T-helper 2 cell treated with Interferon-gamma antibody and Interleukin-4, amounts not matched to agents 5 μg/mL and 100 μg/mL, for 36 hours (primary cell): ENCODE measurements at regions not wholly inside any gene's neighbourhood (a gene's known extent, or its start where the extent isn't known, plus 50 kb on each side); places are given as distances from the start of the nearest gene placed in this dataset.
"Not testable (repeated sequence)": the region's sequence is repeated elsewhere in the genome, so short reads cannot be mapped to it uniquely, and the experiment has no call there.

Experiments used
- DNase-seq: peaks from one replicate; pipeline ENCODE4 v3.0.0; 2021; ENCODE audit warnings: low spot score
- H3K27ac Mint-ChIP-seq: one replicate; pipeline ENCODE4 v1.8.0; 2021; ENCODE audit warnings: mild to moderate bottlenecking, mixed read lengths
- H3K27me3 Mint-ChIP-seq: one replicate; pipeline ENCODE4 v1.8.0; 2021; ENCODE audit warnings: low read depth, mixed read lengths
- H3K36me3 Mint-ChIP-seq: one replicate; pipeline ENCODE4 v1.8.0; 2021; ENCODE audit warnings: low read depth, mixed read lengths
- H3K4me1 Mint-ChIP-seq: one replicate; pipeline ENCODE4 v1.8.0; 2021; ENCODE audit warnings: low read depth, mixed read lengths
- H3K4me3 Mint-ChIP-seq: one replicate; pipeline ENCODE4 v1.8.0; 2022; ENCODE audit warnings: mild to moderate bottlenecking, moderate library complexity, mixed read lengths
- H3K9me3 Mint-ChIP-seq: one replicate; pipeline ENCODE4 v1.8.0; 2021; ENCODE audit warnings: mixed read lengths

DNA sequence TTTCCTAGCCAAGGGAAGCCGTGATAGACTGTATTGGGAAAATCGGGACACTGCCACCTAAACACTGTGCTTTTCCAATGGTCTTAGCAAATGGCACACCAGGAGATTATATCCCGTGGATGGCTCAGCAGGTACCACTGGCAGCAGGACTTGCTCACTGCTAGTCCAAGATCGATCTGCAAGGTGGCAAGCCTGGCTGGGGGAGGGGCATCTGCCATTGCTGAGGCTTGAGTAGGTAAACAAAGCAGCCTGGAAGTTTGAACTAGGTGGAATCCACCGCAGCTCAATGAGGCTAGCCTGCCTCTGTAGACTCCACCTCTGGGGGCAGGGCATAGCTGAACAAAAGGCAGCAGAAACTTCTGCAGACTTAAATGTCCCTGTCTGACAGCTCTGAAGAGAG lies 1262.7 kb upstream of the ZEB2 start:
- not testable (repeated sequence) for H3K27me3 Mint-ChIP-seq, H3K27ac Mint-ChIP-seq, H3K4me3 Mint-ChIP-seq, H3K4me1 Mint-ChIP-seq, DNase-seq, H3K36me3 Mint-ChIP-seq
- H3K9me3 Mint-ChIP-seq, result peaks cover 11% of the 10 kb centered on the region

DNA sequence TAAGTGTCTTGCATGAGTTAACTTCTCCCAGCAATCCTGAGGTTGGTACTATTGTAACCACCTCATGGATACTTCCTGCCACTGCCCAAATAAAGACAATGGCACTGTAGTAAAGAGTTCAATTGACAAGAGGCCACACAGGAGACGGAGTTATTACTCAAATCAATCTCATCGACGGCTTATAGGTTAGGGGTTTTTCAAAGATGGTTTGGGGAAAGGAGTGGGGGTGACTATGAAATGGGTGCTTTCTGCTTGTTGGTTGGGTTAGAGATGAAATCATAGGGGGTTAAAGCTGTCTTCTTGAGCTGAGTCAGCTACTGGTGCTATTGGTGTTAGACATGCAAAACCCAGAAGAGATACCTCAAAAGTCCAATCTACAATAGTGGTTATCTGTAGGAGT lies 1258.0 kb upstream of the ZEB2 start:
- Mint-ChIP-seq H3K36me3 (no peaks in the 10 kb centered on the region), H3K4me3 (no peak overlapping the region), H3K27me3 (no peaks in the 10 kb centered on the region), H3K4me1 (no peaks in the 10 kb centered on the region), H3K27ac (no peak overlapping the region), H3K9me3 (no peaks in the 10 kb centered on the region)
- no peak for DNase-seq

DNA sequence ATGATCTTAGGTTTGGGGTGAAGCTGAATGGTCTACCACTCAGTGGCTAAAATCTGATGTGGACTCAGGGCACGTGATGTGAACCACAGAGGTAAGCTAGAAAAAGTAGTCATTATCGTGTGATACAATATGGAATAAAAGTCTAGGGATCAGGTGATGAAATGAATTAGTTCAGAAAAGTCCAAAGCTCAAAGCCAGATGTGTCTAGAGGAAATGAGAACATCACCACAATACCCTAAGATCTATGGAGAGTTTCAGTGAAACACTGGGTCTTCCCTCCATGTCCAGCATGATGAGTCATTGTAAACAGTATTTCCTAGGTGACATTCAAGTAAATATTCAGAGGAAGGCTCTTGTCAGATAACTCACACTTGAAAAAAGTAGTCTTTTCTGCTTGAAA lies 1257.4 kb upstream of the ZEB2 start:
- no peak for DNase-seq
- no peaks in the 10 kb centered on the region for H3K4me1 Mint-ChIP-seq
- H3K27me3 Mint-ChIP-seq, result no peaks in the 10 kb centered on the region
- H3K9me3 Mint-ChIP-seq, result no peaks in the 10 kb centered on the region
- H3K27ac Mint-ChIP-seq, result no peak overlapping the region
- no peak overlapping the region for H3K4me3 Mint-ChIP-seq
- H3K36me3 Mint-ChIP-seq, result no peaks in the 10 kb centered on the region

DNA sequence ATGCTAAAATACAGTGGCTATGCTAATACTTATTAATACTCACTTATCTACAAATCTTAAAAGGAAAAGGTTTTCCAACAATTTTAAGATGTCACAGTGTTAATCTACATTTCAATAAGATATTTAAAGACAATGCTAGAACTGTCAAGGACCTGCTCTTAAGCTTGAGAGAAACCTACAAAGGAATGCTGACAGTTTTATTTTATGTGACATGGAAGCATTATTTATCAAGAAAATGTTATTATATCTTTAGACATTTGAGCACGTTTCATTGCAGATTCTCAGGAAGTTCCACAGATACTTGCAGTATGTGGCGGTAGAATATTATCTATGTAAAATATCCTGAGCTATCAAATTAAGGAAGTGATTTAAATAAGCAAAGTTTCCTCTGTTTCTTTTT lies 1255.7 kb upstream of the ZEB2 start:
- no peaks in the 10 kb centered on the region for H3K4me1 Mint-ChIP-seq
- H3K4me3 Mint-ChIP-seq, result no peak overlapping the region
- no peaks in the 10 kb centered on the region for H3K27me3 Mint-ChIP-seq
- H3K27ac Mint-ChIP-seq, result no peak overlapping the region
- H3K9me3 Mint-ChIP-seq, result no peaks in the 10 kb centered on the region
- DNase-seq, result no peak
- no peaks in the 10 kb centered on the region for H3K36me3 Mint-ChIP-seq

DNA sequence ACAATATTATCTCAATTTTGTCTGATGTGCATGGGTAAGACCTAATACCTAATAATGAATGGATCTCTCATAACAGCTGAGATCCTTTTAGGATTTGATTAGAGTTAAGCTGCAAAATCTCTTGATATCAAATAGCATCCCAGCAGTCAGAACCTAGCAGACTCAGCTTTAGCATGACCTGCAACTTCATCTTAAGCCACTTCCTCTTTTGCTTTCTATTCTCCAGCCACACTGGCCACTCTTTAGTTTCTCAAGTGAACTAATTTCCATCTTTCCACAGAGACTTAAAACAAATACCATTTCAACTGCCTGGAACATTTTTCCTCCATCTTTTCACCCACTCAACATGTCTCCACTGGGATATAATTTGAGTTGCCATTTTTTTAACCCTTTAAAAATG lies 1251.6 kb upstream of the ZEB2 start:
- Mint-ChIP-seq H3K4me1 (no peaks in the 10 kb centered on the region), H3K36me3 (no peaks in the 10 kb centered on the region), H3K27ac (no peak overlapping the region), H3K27me3 (no peaks in the 10 kb centered on the region), H3K4me3 (no peak overlapping the region), H3K9me3 (no peaks in the 10 kb centered on the region)
- DNase-seq, result no peak

DNA sequence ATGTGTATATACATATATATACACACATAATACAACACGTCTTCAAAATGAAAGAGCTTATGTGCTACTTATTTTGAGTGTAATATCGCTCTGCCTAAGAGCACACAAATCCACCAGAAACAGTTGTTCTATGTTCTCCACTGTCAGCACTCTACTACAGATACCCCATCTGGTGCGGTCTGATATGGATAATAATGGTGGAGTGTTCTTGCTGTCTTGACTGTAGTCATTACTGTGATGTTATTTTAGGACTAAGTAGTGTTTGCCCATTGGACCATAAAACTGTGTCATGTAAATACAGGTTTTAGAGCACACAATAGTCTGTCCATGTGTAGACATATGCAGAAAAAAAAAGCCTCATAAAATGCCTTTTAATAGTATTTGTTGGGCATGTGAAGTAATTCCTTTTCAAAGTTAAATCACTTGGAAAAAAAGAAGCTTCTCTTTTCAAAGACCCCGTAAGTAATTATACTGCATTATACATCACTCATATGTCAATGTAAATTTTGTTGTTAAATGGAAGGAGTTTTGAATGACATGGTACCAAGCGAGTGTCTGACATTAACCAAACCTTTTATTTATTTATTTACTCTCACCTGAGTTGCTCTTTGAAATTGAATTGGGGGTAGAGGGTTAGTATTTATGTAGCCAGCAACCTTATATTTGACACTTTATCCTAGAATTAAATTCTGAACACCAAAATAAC lies 1249.2 kb upstream of the ZEB2 start:
- no peaks in the 10 kb centered on the region for H3K9me3 Mint-ChIP-seq
- H3K27me3 Mint-ChIP-seq, result no peaks in the 10 kb centered on the region
- H3K4me3 Mint-ChIP-seq, result no peak overlapping the region
- no peak overlapping the region for H3K27ac Mint-ChIP-seq
- no peaks in the 10 kb centered on the region for H3K36me3 Mint-ChIP-seq
- no peaks in the 10 kb centered on the region for H3K4me1 Mint-ChIP-seq
- DNase-seq, result no peak

DNA sequence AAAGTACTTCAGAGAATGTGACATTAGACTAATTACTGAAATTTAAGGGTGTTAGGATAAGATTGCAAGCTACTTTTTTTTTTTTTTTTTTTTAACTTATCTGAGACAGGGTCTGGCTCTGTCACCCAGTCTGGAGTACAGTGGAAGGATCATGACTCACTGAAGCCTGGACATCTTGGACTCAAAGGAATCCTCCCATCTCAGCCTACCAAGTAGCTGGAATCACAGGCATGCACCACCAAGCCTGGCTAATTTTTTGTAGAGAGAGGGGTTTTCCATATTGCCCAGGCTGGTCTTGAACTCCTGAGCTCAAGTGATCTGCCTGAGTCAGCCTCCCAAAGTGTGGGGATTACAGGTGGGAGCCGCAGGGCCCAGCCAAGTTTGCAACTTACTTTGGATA lies 1246.0 kb upstream of the ZEB2 start:
- H3K27me3 Mint-ChIP-seq, result no peaks in the 10 kb centered on the region
- H3K4me3 Mint-ChIP-seq, result no peak overlapping the region
- no peaks in the 10 kb centered on the region for H3K36me3 Mint-ChIP-seq
- no peaks in the 10 kb centered on the region for H3K4me1 Mint-ChIP-seq
- no peak for DNase-seq
- no peaks in the 10 kb centered on the region for H3K9me3 Mint-ChIP-seq
- H3K27ac Mint-ChIP-seq, result no peak overlapping the region

DNA sequence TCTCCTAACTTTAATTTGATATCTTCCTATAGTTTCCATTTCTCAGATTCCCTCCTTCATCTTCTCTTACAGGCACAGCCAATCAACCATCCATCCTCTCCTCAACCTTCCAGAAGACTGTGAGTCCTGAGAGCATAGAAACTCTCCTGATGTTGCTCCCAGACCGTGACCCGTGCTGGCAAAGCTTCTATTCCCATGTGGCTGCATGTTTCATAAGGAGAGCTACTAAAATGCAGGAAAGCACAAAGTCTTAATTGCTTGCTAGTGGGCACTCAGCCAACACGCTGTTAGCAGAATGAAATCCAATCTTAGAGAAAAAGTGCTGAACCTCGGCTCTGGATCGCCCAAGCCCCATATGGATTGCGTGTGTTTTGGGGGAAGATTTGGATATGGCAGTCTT lies 1244.7 kb upstream of the ZEB2 start:
- H3K27ac Mint-ChIP-seq, result no peak overlapping the region

DNA sequence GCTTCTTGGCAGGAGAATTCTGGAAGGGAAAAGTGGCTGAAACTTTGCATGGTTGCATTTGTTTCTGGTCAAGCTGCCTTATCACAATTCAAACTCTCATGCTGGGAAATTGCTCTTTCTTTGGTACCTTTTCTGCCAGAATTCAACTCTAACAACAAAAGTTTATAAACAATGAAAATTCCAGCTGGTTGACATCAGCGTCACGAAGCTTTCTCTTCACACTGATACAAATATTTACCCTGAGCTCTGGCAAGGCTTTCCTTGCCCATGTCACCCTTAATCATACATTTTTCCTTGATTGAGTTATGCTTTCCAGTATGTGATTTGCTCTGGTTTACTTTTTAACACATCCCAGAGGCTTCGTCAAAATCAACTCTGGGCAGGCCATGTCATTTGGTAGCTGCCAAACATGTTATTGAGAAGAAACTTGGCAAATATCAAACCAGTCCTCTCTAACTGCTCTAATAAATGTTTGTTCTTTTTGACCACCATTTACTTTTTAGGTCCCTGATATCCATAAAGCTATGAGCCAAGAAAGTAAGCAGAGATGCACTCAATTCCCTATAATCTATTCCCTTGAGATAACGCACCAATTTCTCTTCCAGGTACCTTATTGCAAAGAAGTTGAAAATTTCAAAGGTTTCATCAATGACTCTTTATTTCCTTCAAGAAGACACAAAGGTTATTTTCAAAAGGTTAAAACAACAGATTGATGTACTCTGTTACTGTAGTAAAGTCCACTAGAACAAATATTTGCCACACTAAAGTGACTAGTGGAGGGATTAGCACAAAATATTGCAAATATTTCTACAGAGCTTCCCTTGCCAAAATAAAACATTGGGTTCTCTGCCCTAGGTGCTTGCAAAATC lies 1241.1 kb upstream of the ZEB2 start:
- no peaks in the 10 kb centered on the region for H3K36me3 Mint-ChIP-seq
- no peaks in the 10 kb centered on the region for H3K27me3 Mint-ChIP-seq
- no peak for DNase-seq
- H3K27ac Mint-ChIP-seq, result no peak overlapping the region
- H3K4me3 Mint-ChIP-seq, result no peak overlapping the region
- H3K9me3 Mint-ChIP-seq, result no peaks in the 10 kb centered on the region
- H3K4me1 Mint-ChIP-seq, result no peaks in the 10 kb centered on the region

More for the DNA sequence above, 1244.7 kb upstream of the ZEB2 start:
- DNase-seq, result no peak
- Mint-ChIP-seq H3K36me3 (no peaks in the 10 kb centered on the region), H3K4me1 (no peaks in the 10 kb centered on the region), H3K9me3 (no peaks in the 10 kb centered on the region), H3K4me3 (no peak overlapping the region), H3K27me3 (no peaks in the 10 kb centered on the region)

DNA sequence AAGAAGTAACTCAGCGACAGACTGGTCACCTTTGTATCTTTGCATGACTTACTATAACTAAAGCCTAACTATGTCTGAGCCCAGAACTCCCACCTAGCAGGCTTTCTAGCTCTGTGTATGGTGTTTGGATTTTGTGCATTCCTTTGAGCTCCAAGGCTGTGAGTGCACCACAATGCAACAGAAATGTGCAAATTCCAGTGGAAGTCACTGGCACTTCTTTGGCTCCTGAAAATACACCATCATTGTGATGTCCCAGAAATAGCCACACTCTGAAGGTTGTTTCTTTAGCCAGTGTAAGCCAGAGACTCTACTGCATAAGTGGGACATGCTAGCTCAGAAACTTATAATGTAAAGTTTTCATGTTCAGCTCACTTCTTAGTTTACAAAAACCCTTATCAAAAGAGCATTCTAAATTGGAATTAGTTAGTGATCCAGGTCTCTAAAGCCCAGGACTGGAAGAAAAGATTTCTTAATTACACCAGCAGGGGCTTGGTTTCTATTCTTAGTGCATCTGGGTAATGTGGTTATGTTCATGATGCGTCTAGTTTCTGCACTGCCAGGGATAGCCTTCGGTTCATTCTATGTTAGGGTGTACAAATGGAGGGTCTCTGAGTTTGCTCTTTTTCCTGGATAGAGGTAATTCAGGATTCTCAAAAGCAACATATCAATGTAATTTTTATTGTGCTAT lies 1239.5 kb upstream of the ZEB2 start:
- H3K4me3 Mint-ChIP-seq, result no peak overlapping the region
- H3K9me3 Mint-ChIP-seq, result no peaks in the 10 kb centered on the region
- no peaks in the 10 kb centered on the region for H3K36me3 Mint-ChIP-seq
- no peak overlapping the region for H3K27ac Mint-ChIP-seq
- DNase-seq, result no peak
- H3K27me3 Mint-ChIP-seq, result no peaks in the 10 kb centered on the region
- no peaks in the 10 kb centered on the region for H3K4me1 Mint-ChIP-seq

DNA sequence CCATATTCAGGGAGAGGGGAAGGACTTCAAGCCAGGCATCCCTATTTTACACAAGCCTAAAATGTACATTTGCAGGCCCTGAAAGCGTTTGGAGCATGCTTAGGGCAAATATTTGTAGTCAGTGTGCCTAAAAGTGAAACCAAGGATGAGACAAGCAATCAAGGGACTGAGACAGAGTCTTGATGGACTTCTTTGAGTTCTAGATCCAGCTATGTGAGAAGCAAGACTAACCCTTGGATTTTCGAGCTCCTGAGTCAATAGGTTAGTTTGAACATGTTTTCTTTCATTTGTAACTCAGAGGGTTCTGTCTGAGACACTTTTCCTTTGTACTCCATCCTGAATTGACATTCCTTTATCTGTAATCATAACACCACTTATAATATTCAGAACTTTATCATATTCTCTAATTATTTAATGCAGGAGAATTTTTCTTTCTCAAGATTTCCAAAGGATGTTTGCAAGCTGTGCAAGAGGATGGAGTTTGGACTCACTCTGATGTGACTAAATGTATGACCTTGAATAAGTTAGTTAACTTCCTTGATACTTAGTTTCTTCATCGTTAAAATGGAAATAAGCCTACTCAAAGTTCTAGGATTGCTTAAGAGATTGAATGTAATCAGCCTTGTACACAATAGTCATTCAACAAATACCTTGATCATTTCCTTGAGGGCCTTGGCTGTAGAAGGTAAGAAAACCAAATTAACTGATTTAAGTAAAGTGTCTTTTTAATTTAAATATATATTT lies 1237.8 kb upstream of the ZEB2 start:
- H3K27me3 Mint-ChIP-seq, result no peaks in the 10 kb centered on the region
- H3K36me3 Mint-ChIP-seq, result no peaks in the 10 kb centered on the region
- no peak overlapping the region for H3K27ac Mint-ChIP-seq
- H3K9me3 Mint-ChIP-seq, result no peaks in the 10 kb centered on the region
- no peak for DNase-seq
- H3K4me3 Mint-ChIP-seq, result no peak overlapping the region
- H3K4me1 Mint-ChIP-seq, result no peaks in the 10 kb centered on the region

DNA sequence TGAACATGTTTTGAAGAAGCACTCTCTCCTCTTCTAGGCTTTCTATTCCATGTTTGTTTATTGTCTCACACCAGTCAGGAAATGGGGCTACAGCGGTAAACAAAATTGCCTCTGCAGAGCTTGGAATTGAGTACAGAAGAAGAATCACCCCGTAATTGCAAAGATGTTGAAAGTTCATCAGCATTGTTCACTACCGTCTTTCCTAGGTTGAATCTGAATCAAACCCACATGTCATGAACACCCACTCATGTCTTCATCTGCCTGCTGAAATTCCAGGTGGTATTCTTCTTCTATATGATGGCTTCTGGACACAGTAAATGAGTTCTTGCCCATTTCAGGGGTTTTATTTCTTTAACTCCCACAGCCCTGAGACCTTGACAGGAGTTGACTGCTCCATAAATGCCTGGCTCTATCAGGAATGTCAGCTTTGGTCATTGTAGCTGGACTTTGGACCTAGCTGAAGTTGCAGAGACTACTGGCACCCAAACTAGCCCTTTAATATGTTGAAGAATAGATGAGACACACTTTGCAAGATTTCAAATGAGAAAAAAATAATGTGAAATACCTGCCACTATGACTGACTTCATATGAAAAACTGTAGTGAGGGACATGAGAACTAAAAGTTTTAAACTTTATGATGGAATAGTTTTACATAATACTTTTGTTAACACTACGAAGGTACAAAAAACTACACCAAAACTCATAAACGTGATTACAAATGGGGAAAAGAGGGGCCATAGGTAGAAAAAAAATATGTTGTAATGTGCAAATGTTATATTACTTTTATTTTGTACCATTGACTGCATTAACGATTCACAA lies 1235.3 kb upstream of the ZEB2 start:
- Mint-ChIP-seq H3K36me3 (no peaks in the 10 kb centered on the region), H3K4me1 (peaks cover 10% of the 10 kb centered on the region), H3K27ac (no peak overlapping the region), H3K4me3 (no peak overlapping the region), H3K27me3 (no peaks in the 10 kb centered on the region), H3K9me3 (no peaks in the 10 kb centered on the region)
- no peak for DNase-seq

DNA sequence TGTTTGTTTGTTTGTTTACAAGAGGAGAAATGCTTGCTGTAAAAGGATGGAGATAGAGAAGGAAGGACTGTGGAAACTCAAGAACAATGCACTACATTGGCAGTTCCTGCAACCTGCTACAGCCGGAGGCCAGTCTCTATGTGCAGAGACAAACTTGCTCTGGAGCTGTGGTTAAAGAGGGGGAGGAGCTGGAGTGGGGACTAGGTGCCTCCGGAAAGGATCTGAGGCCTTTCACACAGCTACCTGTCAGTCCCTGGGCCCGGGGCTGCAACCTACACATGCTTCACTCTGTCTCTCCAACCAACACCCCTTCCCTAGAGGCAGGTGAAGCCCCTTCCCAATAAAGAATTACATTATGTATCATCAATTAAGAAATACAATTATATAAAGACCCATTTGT lies 1234.0 kb upstream of the ZEB2 start:
- Mint-ChIP-seq H3K4me1 (peaks cover 14% of the 10 kb centered on the region), H3K27me3 (no peaks in the 10 kb centered on the region), H3K9me3 (no peaks in the 10 kb centered on the region), H3K4me3 (no peak overlapping the region), H3K36me3 (no peaks in the 10 kb centered on the region), H3K27ac (no peak overlapping the region)
- no peak for DNase-seq
